BLaER1 treated with 17β-estradiol and CSF1 and Interleukin-3, amounts not matched to agents 10 nM and 100 nM (cell line): ENCODE measurements at regions not wholly inside any gene's neighbourhood (a gene's known extent, or its start where the extent isn't known, plus 50 kb on each side); places are given as distances from the start of the nearest gene placed in this dataset.

Source experiments
- H3K27ac ChIP-seq, 11 experiments: shearing (Covaris generic); formaldehyde crosslinking; 2 replicates each; pipeline ENCODE4 v1.8.1; 2022
- H3K27me3 ChIP-seq, 11 experiments: shearing (Covaris generic); formaldehyde crosslinking; 2 replicates each; pipeline ENCODE4 v1.8.1; 2022
- H3K36me3 ChIP-seq, 11 experiments: shearing (Covaris generic); formaldehyde crosslinking; 2 replicates each; pipeline ENCODE4 v1.8.1; 2022
- H3K4me1 ChIP-seq, 10 experiments: shearing (Covaris generic); formaldehyde crosslinking; 2 replicates each; pipeline ENCODE4 v1.8.1; 2022
- H3K4me2 ChIP-seq, 11 experiments: shearing (Covaris generic); formaldehyde crosslinking; 2 replicates each; pipeline ENCODE4 v1.8.1; 2022
- H3K4me3 ChIP-seq, 10 experiments: shearing (Covaris generic); formaldehyde crosslinking; 2 replicates each; pipeline ENCODE4 v1.8.1; 2022
- H3K9ac ChIP-seq, 11 experiments: shearing (Covaris generic); formaldehyde crosslinking; 2 replicates each; pipeline ENCODE4 v1.8.1; 2022
- H3K9me3 ChIP-seq, 11 experiments: shearing (Covaris generic); formaldehyde crosslinking; replicated peaks in 1 of 11; 2 replicates each; pipeline ENCODE4 v1.8.1; 2022
- H4K20me1 ChIP-seq, 11 experiments: shearing (Covaris generic); formaldehyde crosslinking; 2 replicates each; pipeline ENCODE4 v1.8.1; 2022
- Cebpa-rat ChIP-seq, 11 experiments: shearing (Covaris generic); IDR thresholded peaks; 2 replicates each; pipeline ENCODE4 v1.8.1; 2022

GRCh38 chr13:74796157-74796556, 662.0 kb upstream of the KLF12 start:
- no peaks in the 10 kb centered on the region for H4K20me1 ChIP-seq
- no peak overlapping the region for H3K9ac ChIP-seq
- peaks cover 0 to 13% (median 7%) of the 10 kb centered on the region in 10 experiments; a peak in 12 of 20 replicates for H3K4me1 ChIP-seq
- no peak overlapping the region for H3K4me2 ChIP-seq
- no peaks in the 10 kb centered on the region for H3K27me3 ChIP-seq
- no peaks in the 10 kb centered on the region for H3K36me3 ChIP-seq
- TF ChIP-seq Cebpa-rat (IDR thresholded peaks at IDR 0.05) = no peak
- H3K27ac ChIP-seq = no peak overlapping the region
- H3K4me3 ChIP-seq = no peak overlapping the region
- H3K9me3 ChIP-seq = no peaks in the 10 kb centered on the region

GRCh38 chr13:74795526-74795925, 661.3 kb upstream of the KLF12 start:
- peaks cover 0 to 13% (median 7%) of the 10 kb centered on the region in 10 experiments; a peak in 12 of 20 replicates for H3K4me1 ChIP-seq
- no peak overlapping the region for H3K4me2 ChIP-seq
- no peak overlapping the region for H3K27ac ChIP-seq
- no peaks in the 10 kb centered on the region for H3K36me3 ChIP-seq
- peaks cover 0 to 6% (median 0%) of the 10 kb centered on the region in 11 experiments; a peak in 4 of 22 replicates for H3K9me3 ChIP-seq
- TF ChIP-seq Cebpa-rat (IDR thresholded peaks at IDR 0.05) = no peak
- H4K20me1 ChIP-seq = no peaks in the 10 kb centered on the region
- no peak overlapping the region for H3K4me3 ChIP-seq
- no peaks in the 10 kb centered on the region for H3K27me3 ChIP-seq
- no peak overlapping the region for H3K9ac ChIP-seq

GRCh38 chr13:74794582-74794981, 660.4 kb upstream of the KLF12 start:
- H3K4me1 ChIP-seq = peaks cover 0 to 13% (median 7%) of the 10 kb centered on the region in 10 experiments; a peak in 12 of 20 replicates
- TF ChIP-seq Cebpa-rat (IDR thresholded peaks at IDR 0.05) = no peak
- peak overlapping the region in 6 of 11 experiments; percentile 13 to 61 (median 35); a peak in 10 of 22 replicates for H3K4me2 ChIP-seq
- no peaks in the 10 kb centered on the region for H4K20me1 ChIP-seq
- no peaks in the 10 kb centered on the region for H3K27me3 ChIP-seq
- H3K9ac ChIP-seq = no peak overlapping the region
- peaks cover 0 to 9% (median 0%) of the 10 kb centered on the region in 11 experiments; a peak in 4 of 22 replicates for H3K9me3 ChIP-seq
- H3K27ac ChIP-seq = peak overlapping the region in 4 of 11 experiments; percentile 21 to 35 (median 33); a peak in 3 of 22 replicates
- H3K4me3 ChIP-seq = no peak overlapping the region
- H3K36me3 ChIP-seq = no peaks in the 10 kb centered on the region

DNA sequence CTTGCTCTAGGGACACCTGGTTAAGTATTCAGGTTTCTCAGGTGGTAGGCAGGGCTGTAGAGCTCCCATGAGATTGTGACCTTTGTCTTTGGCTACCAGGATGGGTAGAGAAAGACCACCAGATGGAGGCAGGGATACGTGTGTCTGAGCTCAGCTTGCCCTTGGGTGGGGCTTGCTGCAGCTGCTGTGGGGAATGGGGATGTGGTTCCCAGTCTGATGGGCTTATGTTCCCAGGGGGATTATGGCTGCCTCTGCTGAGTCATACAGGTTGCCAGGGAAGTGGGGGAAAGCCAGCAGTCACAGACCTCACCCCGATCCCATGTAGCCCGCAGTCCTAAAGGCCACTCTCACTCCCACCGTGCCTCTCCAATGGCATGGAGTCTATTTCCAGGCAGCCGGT, 659.9 kb upstream of the KLF12 start:
- Histone ChIP-seq H3K27me3 (no peaks in the 10 kb centered on the region), H4K20me1 (no peaks in the 10 kb centered on the region), H3K4me3 (no peak overlapping the region), H3K9me3 (peaks cover 0 to 9% (median 0%) of the 10 kb centered on the region in 11 experiments; a peak in 4 of 22 replicates), H3K36me3 (no peaks in the 10 kb centered on the region), H3K4me2 (peak overlapping the region in 6 of 11 experiments; percentile 13 to 61 (median 35); a peak in 10 of 22 replicates), H3K4me1 (peaks cover 0 to 13% (median 7%) of the 10 kb centered on the region in 10 experiments; a peak in 12 of 20 replicates), H3K9ac (no peak overlapping the region), H3K27ac (peak overlapping the region in 4 of 11 experiments; percentile 21 to 35 (median 33); a peak in 3 of 22 replicates)
- no peak for TF ChIP-seq Cebpa-rat (IDR thresholded peaks at IDR 0.05)

GRCh38 chr13:74784959-74785358, 650.8 kb upstream of the KLF12 start:
- Histone ChIP-seq H3K9me3 (no peaks in the 10 kb centered on the region), H3K27me3 (no peaks in the 10 kb centered on the region), H3K4me2 (no peak overlapping the region), H3K9ac (no peak overlapping the region), H3K4me3 (no peak overlapping the region), H3K27ac (no peak overlapping the region), H3K4me1 (no peaks in the 10 kb centered on the region), H3K36me3 (no peaks in the 10 kb centered on the region), H4K20me1 (no peaks in the 10 kb centered on the region)
- no peak for TF ChIP-seq Cebpa-rat (IDR thresholded peaks at IDR 0.05)

GRCh38 chr13:74778946-74779345, 644.7 kb upstream of the KLF12 start:
- Histone ChIP-seq H3K36me3 (no peaks in the 10 kb centered on the region), H4K20me1 (no peaks in the 10 kb centered on the region), H3K4me2 (no peak overlapping the region), H3K4me1 (no peaks in the 10 kb centered on the region), H3K27ac (no peak overlapping the region), H3K4me3 (no peak overlapping the region), H3K9ac (no peak overlapping the region), H3K27me3 (no peaks in the 10 kb centered on the region), H3K9me3 (no peaks in the 10 kb centered on the region)
- TF ChIP-seq Cebpa-rat (IDR thresholded peaks at IDR 0.05) = no peak

- H3K36me3 ChIP-seq = no peaks in the 10 kb centered on the region
Measured at GRCh38 chr13:74778087-74778486, 643.9 kb upstream of the KLF12 start.

DNA sequence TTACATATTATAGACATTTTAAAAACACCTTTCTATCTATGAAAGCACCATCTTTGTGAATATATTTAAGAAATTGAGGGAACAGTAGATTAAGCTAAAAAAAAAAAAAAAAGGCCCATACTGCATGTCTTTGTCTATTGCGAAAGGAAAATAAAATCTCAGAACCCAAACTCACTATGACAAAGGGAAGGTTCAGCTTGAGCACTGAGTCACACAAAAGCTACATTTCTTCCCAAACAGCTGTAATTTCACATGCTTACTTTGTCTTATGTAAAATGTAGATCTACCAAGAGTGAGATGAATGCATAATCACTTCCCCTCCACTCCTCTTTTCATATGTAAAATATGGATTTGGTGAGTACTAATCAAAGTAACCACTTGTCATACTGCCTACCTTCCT, 640.1 kb upstream of the KLF12 start:
- Histone ChIP-seq H3K36me3 (no peaks in the 10 kb centered on the region), H3K4me2 (no peak overlapping the region), H3K9me3 (no peaks in the 10 kb centered on the region), H3K27me3 (no peaks in the 10 kb centered on the region), H3K4me3 (no peak overlapping the region), H3K9ac (no peak overlapping the region), H3K27ac (no peak overlapping the region), H3K4me1 (no peaks in the 10 kb centered on the region), H4K20me1 (no peaks in the 10 kb centered on the region)
- no peak for TF ChIP-seq Cebpa-rat (IDR thresholded peaks at IDR 0.05)

More at GRCh38 chr13:74778087-74778486, 643.9 kb upstream of the KLF12 start:
- TF ChIP-seq Cebpa-rat (IDR thresholded peaks at IDR 0.05) = no peak
- Histone ChIP-seq H4K20me1 (no peaks in the 10 kb centered on the region), H3K9me3 (no peaks in the 10 kb centered on the region), H3K4me2 (no peak overlapping the region), H3K4me1 (no peaks in the 10 kb centered on the region), H3K27me3 (no peaks in the 10 kb centered on the region), H3K4me3 (no peak overlapping the region), H3K27ac (no peak overlapping the region), H3K9ac (no peak overlapping the region)

DNA sequence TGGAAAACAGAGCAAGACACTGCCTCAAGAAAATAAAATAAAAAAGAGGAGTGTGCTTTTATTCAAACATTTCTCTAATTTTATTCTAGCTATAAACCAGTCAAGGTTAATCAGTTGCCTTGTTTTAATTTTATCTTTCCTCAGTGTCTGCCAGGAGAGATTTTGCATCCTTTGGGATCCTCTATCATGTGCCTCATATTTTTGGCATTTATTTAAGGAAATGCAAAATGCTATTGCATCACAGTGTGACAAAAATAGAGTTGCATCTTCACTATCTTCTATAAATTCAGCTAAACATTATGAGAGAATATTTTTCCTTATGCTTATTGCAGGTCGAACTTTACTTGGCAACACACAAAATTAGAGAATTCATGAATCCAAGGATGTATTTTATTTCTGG, 639.0 kb upstream of the KLF12 start:
- no peak overlapping the region for H3K27ac ChIP-seq
- no peaks in the 10 kb centered on the region for H3K27me3 ChIP-seq
- no peaks in the 10 kb centered on the region for H3K4me1 ChIP-seq
- H3K9ac ChIP-seq = no peak overlapping the region
- no peak for TF ChIP-seq Cebpa-rat (IDR thresholded peaks at IDR 0.05)
- no peaks in the 10 kb centered on the region for H4K20me1 ChIP-seq
- no peak overlapping the region for H3K4me2 ChIP-seq
- no peak overlapping the region for H3K4me3 ChIP-seq
- no peaks in the 10 kb centered on the region for H3K36me3 ChIP-seq
- H3K9me3 ChIP-seq = no peaks in the 10 kb centered on the region

GRCh38 chr13:74771964-74772363, 637.8 kb upstream of the KLF12 start:
- H3K4me2 ChIP-seq = no peak overlapping the region
- no peaks in the 10 kb centered on the region for H4K20me1 ChIP-seq
- H3K4me3 ChIP-seq = no peak overlapping the region
- TF ChIP-seq Cebpa-rat (IDR thresholded peaks at IDR 0.05) = no peak
- no peaks in the 10 kb centered on the region for H3K4me1 ChIP-seq
- H3K27ac ChIP-seq = no peak overlapping the region
- no peaks in the 10 kb centered on the region for H3K36me3 ChIP-seq
- no peak overlapping the region for H3K9ac ChIP-seq
- no peaks in the 10 kb centered on the region for H3K9me3 ChIP-seq
- H3K27me3 ChIP-seq = no peaks in the 10 kb centered on the region
